ENCODE measurements at regions not wholly inside any gene's neighbourhood (a gene's known extent, or its start where the extent isn't known, plus 50 kb on each side); places are given as distances from the start of the nearest gene placed in this dataset.

GRCh38 chr6:71168233-71168765 is 120.3 kb upstream of the OGFRL1 start:
- TF ChIP-seq CTCF (tag by site-specific recombination; IDR thresholded peaks at IDR 0.05), result no peak
- no peak for TF ChIP-seq ZNF18 (tag by site-specific recombination; IDR thresholded peaks at IDR 0.05)
- TF ChIP-seq ZNF280D (tag by site-specific recombination; IDR thresholded peaks at IDR 0.05), result no peak
- no peak for TF ChIP-seq AEBP2 (tag by site-specific recombination; IDR thresholded peaks at IDR 0.05; ENCODE audit: borderline replicate concordance)
- no peak for TF ChIP-seq REST (tag by site-specific recombination; IDR thresholded peaks at IDR 0.05)
- TF ChIP-seq ZNF23 (tag by site-specific recombination; IDR thresholded peaks at IDR 0.05; ENCODE audit: borderline replicate concordance), result no peak
- no peak for TF ChIP-seq ZSCAN4 (tag by site-specific recombination; IDR thresholded peaks at IDR 0.05)
- TF ChIP-seq ZNF114 (tag by site-specific recombination; IDR thresholded peaks at IDR 0.05), result no peak
- no peak for TF ChIP-seq ZNF449 (tag by site-specific recombination; IDR thresholded peaks at IDR 0.05)
- no peak for TF ChIP-seq ZBTB1 (tag by site-specific recombination; IDR thresholded peaks at IDR 0.05)
- TF ChIP-seq ZBTB17 (tag by site-specific recombination; IDR thresholded peaks at IDR 0.05), result no peak
- TF ChIP-seq ZNF221 (tag by site-specific recombination; IDR thresholded peaks at IDR 0.05; ENCODE audit: borderline replicate concordance), result no peak
- TF ChIP-seq PATZ1 (tag by site-specific recombination; IDR thresholded peaks at IDR 0.05), result no peak
- no peak for TF ChIP-seq ZNF121 (tag by site-specific recombination; IDR thresholded peaks at IDR 0.05)

Measured in HEK293 (cell line).